Superior temporal gyrus (tissue), 1 donor: ENCODE measurements at regions not wholly inside any gene's neighbourhood (a gene's known extent, or its start where the extent isn't known, plus 50 kb on each side); places are given as distances from the start of the nearest gene placed in this dataset.
"Not testable (repeated sequence)": the region's sequence is repeated elsewhere in the genome, so short reads cannot be mapped to it uniquely, and the experiment has no call there.

Experiments used
- DNase-seq: peaks from one replicate; pipeline ENCODE4 v3.0.0-alpha.2; 2016; ENCODE audit errors: extremely low spot score

DNA sequence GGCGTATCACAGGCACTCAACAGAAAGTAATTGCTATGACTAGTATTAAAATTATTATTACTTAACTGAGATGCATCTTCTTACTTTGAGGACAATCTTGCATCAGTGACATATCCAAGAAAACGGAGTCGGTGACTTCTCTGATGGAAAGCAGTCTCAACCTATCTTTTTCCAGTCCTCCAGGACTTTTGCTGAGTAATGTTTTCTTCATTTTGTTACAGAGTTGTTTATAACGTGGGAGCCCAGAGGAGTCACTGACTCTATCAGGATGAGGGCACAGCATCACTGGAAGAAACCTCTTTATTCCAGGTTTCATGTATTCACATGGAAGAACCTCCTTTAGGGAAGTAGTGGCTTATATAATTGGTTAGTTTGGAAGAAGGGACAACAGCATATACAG lies 51.5 kb upstream of the MELK start:
- no peak for DNase-seq

GRCh38 chr9:36517131-36517530 lies 55.6 kb upstream of the MELK start:
- no peak for DNase-seq

DNA sequence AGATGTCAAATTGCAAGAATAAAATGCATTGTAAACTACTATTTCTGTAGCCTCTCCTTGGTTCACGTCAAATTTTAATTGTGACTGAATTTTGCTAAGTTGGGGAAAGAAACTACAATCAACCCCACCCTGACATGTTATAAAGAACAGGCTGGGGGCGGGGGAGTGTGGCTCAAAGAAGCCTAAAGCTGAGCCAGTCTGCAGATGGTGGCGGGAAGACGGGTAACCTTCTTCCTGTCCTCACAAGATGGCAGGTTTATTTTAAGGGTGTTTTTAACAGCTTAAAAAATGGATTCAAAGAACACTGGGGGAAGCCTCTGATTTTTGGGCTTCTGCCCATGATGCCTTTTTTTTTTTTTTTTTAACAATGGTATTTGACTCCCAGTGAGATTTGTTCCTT lies 68.5 kb upstream of the MELK start:
- DNase-seq: peak; percentile 25

GRCh38 chr9:36503172-36504088 lies 69.3 kb upstream of the MELK start:
- no peak for DNase-seq

DNA sequence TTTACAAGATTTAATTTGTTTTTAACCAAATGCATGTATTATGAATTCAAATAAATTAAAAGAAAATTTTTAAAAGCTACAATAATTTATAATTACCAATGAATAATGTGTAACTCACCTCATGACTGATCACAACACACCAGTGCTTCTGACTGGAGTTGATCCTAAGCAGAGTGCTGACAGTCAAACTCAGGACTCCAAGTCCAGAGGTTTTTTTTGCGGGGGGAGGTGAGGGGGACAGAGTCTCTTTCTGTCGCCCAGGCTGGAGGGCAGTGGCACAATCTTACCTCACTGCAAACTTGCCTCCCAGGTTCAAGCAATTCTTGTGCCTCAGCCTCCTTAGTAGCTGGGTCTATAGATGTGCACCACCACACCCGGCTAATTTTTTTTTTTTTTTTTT lies 71.0 kb upstream of the MELK start:
- no peak for DNase-seq

- DNase-seq: not testable (repeated sequence)
Measured at GRCh38 chr9:36500931-36501330, 71.8 kb upstream of the MELK start.

DNA sequence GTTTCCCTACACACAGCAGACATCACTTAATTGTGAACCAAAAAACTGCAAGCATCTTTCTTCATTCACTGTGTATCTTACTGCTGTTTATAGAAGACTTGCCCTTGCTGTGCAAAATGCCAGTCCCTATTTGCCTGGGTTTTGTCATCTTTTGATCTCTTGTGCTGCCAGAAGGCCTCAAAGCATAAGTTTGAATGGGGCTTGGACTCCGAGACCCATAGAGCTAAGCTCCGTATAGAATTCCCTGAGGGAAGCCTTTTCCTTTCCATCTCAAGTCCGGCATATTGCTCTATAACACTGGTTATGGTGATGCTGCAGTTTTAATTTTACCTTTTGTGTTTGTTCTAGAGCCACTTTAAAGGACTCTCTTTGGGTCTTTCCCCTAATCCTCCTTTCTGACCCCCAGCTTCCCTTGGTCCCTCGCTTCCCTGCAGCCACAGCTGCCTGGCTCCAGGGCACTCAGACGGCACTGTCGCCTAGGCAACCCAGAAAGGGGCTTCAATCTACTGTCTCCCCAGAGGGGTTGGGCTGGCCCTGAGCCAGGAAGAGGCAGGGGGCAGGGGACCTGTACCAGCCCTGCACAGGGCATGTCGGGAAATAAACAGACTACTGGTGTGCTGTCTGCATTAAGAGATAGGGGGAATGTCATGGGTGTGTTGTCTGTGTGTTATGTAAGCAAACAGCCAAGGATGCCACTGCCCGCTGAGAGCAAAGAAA lies 73.4 kb upstream of the MELK start:
- no peak for DNase-seq

DNA sequence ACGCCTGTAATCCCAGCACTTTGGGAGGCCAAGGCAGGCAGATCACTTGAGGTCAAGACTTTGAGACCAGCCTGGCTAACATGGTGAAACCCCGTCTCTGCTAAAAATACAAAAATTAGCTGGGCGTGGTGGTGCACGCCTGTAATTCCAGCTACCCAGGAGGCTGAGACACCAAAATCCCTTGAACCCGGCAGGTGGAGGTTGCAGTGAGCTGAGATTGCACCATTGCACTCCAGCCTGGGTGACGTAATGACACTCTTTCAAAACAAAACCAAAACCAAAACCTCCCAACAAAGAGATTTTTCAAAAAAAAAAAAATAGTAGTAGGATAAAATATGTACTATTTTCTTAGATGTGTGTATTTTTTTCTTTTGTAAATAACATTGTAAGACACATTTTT lies 79.1 kb upstream of the MELK start:
- DNase-seq: not testable (repeated sequence)

DNA sequence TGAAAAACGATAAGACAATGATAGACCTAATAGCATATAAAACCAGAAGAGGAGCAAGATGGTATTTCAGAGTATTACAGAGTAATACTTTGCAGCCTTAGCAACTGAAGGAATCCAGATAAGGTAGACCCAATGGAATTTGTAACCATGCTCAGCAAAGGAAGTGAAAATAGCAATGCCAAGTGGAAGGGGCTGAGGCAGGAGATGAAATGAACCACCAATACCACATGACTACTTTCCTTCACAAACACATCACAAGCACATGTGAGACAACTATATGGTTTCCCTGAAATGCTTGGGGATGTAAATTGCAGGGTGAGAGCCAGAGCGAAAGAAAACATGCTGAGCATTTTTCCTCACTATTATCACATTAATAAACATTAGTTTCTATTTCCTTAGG lies 79.8 kb upstream of the MELK start:
- DNase-seq: no peak

GRCh38 chr9:36489453-36489852 lies 83.2 kb upstream of the MELK start:
- DNase-seq: no peak

GRCh38 chr9:36488389-36488756 lies 84.3 kb upstream of the MELK start:
- no peak for DNase-seq

- peak; percentile 85 for DNase-seq
Measured at GRCh38 chr9:36487482-36488388, 85.0 kb upstream of the MELK start.

- no peak for DNase-seq
Measured at GRCh38 chr9:36486933-36487481, 85.7 kb upstream of the MELK start.

GRCh38 chr9:36486329-36486932 lies 86.3 kb upstream of the MELK start:
- DNase-seq: peak; percentile 32

DNA sequence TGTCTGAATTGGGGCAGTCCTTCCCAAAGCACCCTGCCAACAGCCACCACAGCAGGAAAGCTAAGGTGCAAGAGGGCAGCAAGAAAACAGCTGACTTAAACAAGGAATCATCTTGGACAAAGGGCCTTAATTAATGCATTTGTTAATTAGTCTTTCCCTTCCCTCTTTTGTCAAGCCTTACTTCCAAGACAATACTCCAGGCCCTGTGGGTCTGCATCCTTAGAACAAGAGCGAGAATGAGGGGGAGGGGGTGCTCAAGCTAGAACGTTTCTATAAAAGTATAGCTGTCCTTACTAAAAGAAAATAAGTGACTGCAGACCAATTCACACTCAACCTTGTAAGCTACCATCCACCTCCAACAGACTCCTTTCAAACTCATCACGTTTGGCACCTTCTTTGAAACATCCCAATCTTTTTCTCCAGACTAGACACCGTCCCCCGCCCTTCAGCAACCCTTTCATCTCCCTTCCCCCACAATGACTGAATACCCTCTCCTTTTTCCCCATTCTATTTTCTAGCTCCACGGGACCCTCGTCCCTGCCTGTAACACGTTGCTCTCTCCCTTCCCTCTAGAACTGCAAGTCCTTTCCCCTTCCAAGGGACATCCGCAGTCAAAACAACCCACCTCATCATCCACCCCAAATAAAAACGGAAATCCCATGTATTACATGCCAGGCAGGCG lies 85.7 kb upstream of the RNF38 start:
- peak; percentile 26 for DNase-seq

- DNase-seq: no peak
Measured at GRCh38 chr9:36484124-36484523, 84.1 kb upstream of the RNF38 start.

DNA sequence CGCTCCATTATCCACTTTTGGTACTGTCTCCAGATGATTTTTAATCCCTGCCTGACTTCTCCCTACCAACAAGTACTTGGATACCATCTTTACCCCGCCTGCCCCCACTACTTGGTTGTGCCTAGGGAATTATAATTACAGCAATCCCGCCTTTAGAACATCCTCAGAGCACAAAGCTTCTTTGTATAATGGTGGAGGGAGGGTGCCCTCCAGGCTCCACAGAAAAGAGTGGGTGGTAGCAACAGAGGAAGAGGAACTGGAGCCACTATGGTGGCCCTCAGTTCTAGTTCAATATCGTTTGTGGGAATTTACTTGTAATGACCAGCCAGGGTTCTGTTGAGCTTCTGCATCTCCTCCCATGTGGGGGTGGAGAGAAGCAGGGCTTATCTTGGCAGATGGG lies 79.0 kb upstream of the RNF38 start:
- peak; percentile 65 for DNase-seq

GRCh38 chr9:36471359-36471758 lies 71.3 kb upstream of the RNF38 start:
- no peak for DNase-seq

- no peak for DNase-seq
Measured at GRCh38 chr9:36470643-36471290, 70.7 kb upstream of the RNF38 start.

- no peak for DNase-seq
Measured at GRCh38 chr9:36463467-36463866, 63.4 kb upstream of the RNF38 start.
